Mammary epithelial cell (primary cell): ENCODE measurements at regions not wholly inside any gene's neighbourhood (a gene's known extent, or its start where the extent isn't known, plus 50 kb on each side); places are given as distances from the start of the nearest gene placed in this dataset.

ENCODE experiments used
- EZH2 ChIP-seq: IDR thresholded peaks from 2 replicates; pipeline ENCODE4 v1.6.1; 2012; ENCODE audit warnings: low read length, inconsistent platforms, borderline replicate concordance
- TF ChIP-seq, protein P1 (sequence below), 2 donors: IDR thresholded peaks in 1 of 2; conservative IDR thresholded peaks in 1 of 2; 2 replicates each; pipeline ENCODE4 v1.5.1; 2011 to 2012; ENCODE audit warnings: inconsistent platforms in 2 of 2, low read length in 2 of 2, mild to moderate bottlenecking in 2 of 2, control low read depth in 1 of 2, low read depth in 1 of 2; ENCODE audit not compliant: insufficient read depth in 1 of 2; ENCODE audit errors: extremely low read depth in 1 of 2

DNA sequence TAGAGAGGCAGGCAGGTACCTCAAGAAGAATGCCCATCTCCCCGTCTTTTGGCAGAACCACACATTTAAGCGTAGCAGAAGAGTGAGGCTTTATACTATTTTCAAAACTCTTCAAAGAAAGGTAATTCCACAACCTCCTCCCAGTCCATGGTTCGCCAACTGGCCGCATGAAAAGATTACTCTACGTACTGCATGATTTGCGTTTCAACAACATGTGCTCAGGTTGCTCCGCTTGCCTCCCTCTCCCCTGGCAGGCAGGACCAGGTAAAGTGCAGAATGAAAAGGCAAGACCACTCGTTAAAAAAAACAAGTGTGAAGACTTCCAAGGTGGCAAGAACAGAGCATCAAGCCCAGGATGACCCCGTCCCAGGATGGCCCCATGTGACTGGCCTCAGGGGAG is 143.7 kb downstream of the SP3 start:
- TF ChIP-seq, protein P1, sequence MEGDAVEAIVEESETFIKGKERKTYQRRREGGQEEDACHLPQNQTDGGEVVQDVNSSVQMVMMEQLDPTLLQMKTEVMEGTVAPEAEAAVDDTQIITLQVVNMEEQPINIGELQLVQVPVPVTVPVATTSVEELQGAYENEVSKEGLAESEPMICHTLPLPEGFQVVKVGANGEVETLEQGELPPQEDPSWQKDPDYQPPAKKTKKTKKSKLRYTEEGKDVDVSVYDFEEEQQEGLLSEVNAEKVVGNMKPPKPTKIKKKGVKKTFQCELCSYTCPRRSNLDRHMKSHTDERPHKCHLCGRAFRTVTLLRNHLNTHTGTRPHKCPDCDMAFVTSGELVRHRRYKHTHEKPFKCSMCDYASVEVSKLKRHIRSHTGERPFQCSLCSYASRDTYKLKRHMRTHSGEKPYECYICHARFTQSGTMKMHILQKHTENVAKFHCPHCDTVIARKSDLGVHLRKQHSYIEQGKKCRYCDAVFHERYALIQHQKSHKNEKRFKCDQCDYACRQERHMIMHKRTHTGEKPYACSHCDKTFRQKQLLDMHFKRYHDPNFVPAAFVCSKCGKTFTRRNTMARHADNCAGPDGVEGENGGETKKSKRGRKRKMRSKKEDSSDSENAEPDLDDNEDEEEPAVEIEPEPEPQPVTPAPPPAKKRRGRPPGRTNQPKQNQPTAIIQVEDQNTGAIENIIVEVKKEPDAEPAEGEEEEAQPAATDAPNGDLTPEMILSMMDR (conservative IDR thresholded peaks at IDR 0.05 in 1 of 2, IDR thresholded peaks at IDR 0.05 in 1 of 2; ENCODE audit: extremely low read depth in 1 of 2, insufficient read depth in 1 of 2, low read depth in 1 of 2, low read length in 2 of 2), result no peak
- TF ChIP-seq EZH2, result no peak
